GM19455 (cell line): ENCODE measurements at regions not wholly inside any gene's neighbourhood (a gene's known extent, or its start where the extent isn't known, plus 50 kb on each side); places are given as distances from the start of the nearest gene placed in this dataset.

Experiments used
- ATAC-seq: cut with Tn5 transposase; IDR thresholded peaks from one replicate; pipeline ENCODE4 v1.9.1; 2021; ENCODE audit not compliant: unreplicated experiment

DNA sequence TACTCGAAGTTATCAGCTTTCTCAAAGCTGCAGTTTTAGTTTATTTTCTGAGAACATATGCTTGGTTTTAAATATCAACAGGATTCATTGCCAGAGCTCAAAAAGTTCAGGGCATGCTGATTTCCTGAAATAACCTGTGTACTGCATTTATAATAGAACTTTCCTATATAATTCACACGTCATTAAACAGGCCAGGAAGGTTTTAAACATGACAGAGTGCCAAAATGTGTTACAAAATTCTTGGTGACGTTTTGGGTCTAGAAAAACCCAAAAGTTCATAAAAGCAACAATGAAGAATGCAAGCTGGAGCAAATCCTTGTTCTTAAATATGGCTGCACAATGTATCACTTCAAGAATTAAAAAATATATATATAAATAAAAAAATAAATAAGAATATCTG lies 1139.1 kb downstream of the CDH11 start:
- ATAC-seq: no peak

DNA sequence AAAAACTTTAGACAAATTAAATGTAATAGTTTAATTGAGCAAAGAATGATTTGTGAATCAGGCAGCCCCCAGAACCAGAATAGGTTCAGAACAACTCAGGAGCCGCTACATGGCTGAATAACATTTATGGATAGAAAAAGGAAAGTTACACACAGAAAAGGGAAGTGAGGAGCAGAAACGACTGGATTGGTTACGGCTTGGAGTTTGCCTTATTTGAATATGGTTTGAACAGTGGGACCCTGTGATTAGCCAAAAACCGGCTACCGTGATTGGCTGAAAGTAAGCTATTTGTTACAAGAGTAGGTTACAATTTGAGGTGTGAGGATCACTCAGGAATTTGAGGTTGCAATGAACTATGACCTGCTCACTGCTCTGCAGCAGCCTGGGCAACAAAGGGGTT lies 1139.8 kb downstream of the CDH11 start:
- no peak for ATAC-seq

DNA sequence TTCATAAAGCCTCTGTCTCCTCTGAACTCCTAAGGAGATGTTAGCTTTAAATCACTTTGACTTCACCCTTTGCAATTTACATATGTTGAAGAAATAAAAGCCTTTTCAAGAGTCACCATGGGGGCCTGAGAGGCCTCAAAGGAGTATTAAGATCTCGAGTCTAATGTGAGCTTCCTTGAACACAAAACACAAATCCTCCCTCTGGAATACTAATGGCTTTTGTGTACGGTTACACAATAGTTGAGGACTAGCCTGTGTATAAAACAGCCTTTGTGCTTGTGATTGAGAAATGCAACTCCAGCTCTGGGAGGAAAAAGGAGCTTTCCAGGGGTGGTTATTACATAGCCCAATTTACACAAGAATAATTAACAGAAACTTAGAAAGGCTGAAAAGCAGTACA lies 1140.2 kb downstream of the CDH11 start:
- ATAC-seq: no peak

DNA sequence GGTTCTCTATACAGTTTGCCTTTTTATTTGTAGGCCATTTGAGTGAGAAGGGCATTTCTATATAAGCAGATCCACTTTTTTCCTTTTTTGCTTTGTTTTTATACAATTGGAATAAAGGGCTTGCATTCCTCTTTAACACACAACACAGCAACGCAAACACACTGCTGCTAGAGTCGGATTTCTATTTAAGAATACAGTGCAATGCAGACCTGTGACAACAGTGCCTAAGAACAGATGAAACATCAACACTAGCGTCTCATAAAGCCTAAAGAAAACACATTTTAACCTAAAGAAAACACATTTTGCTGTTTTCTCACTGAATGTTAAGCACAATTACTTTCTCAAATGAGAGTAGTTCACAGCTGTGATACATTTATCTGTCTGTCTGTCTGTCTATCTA lies 1141.1 kb downstream of the CDH11 start:
- ATAC-seq: no peak

DNA sequence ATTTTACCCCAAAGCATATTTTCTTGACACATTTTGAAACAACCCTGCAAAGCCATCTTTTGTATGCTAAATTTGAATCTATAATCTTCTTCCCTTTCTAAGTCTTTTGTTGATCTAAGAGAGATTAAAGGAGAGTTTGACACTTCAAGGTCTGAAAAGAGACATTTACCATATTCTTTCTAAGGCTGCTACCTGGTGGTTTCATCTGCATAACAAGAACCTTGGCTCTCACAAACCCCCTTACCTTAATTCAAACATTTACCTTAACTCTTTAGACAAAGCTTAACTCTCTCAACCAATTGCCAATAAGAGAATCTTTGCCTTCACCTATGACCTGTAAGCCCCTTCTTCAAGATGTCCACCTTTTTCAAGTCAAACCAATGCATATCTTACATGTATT lies 1143.6 kb downstream of the CDH11 start:
- no peak for ATAC-seq

DNA sequence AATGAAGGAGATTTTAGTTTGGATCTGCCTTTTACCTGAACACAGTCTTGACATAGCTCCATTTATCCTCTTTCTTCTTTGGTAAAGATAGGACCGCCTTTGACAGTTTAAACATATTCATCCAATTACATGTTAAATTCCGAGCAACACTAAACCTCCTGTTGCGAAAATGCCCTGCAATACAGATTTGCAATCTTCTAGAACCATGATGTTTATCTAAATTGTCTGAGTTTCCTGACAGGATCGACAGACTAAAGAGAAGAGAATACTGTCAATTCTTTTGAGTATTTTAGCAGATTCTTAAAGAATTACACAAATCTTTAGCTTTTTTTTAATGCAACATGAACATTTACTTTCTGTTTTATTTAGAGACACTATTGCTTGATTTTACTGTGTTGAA lies 1145.5 kb downstream of the CDH11 start:
- no peak for ATAC-seq

DNA sequence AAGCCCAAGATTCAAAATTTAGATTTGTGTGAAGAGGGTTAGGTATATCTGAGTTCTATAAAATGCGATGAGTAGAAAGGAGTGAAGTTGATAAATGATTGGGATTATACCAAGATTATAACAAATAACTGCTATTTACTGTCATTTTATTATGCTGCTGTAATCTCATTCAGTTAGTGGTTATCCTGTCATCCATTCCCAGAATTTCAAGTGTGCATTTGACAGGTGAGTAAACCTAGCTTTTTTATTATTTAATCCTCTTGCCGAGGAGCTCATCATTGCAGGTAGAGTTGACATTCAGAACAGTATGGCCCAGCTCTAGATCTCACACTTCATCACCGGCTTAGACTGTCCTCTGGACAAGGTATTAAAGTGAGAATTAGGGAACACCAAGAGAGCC lies 1146.2 kb downstream of the CDH11 start:
- ATAC-seq: no peak

DNA sequence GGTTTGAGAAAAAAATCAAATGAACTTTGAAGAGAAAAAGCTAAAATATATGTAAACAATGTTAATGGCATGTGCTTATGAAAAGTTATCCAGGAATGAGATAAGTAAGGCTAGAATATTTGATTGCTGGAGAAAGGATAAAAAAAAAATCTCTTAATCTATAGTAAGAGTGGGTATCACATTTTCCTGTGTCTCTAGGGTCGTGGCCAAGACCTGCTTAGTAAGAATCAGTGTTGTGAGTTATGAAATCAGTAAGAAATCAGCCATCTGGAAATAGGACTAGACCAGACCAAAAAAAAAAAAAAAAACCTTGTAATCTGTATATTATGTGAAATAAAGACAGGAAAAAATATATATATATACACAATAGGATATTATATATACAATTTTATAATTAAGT lies 1153.9 kb downstream of the CDH11 start:
- ATAC-seq: no peak

DNA sequence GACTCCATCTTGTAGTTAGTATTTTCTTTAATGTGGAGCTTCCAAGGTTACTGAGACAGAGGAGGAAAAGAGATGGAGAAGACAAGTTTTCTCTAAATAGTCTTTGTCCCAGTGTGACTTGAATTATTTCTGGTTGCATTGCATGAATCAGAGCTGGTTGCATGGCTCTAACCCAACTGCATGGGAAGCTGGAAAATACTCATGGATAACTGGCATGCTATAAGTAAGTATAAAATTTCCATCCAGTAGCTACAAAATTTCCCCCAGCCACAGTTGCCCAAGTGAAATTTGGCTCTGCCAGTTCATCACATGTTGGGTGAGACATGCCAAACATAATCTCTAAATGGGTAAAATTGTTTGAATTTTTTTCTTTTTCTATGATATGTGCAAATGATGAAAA lies 1161.5 kb downstream of the CDH11 start:
- ATAC-seq: no peak

DNA sequence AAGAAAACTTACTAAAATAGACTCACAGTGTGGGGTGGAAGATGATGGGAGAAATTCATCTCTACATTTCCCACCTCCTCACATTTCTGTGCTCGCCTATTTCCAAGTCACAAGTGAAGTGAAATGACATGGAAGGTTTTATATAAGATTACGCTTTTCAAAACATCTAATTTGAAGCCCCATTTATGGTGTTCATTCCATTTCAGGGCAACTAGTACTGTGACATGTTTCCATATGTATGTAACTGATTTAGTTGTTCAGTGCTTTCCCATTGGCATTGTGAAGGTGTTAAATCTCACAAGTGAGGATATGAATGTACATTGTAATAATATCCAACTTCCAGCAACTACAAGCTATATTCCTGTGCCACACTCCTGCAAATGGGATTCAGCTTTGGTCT lies 1174.8 kb downstream of the CDH11 start:
- no peak for ATAC-seq

DNA sequence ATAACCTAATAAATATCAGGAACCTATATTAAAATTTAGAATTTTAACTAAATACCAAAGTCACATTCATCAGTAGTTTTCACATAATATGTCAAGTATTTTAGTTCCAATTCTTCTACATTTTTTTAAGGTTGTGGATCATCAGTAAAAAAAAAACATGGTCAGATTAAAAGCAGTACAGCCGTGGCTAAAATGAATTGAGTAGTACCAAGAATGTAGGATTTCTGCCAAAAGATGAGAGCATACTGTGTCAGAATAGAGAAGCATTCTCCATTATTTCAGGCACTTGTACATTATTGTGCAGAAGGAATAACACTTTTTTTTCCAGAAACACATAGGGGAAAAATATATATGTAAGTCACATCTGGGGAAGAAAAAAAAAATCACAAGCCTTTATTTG lies 1176.1 kb downstream of the CDH11 start:
- no peak for ATAC-seq

DNA sequence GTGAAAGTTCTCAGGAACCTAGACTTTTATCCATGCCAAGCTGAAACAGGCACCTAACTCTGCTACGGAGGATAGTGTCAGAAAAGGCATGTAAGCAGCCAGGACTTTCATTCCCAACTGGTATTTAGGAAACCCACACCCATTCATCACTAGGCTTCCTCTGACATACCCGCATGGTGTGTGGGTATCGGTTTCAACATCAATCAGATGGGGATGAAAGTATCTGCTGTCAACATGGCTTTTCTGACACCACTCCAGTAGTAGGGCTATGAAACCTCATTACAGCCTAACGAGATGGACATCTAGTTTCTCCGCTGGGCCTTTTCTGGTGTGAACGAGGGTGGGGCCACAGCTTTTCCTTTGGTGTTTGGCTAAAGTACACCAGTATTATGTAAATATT lies 1178.3 kb downstream of the CDH11 start:
- ATAC-seq: no peak

DNA sequence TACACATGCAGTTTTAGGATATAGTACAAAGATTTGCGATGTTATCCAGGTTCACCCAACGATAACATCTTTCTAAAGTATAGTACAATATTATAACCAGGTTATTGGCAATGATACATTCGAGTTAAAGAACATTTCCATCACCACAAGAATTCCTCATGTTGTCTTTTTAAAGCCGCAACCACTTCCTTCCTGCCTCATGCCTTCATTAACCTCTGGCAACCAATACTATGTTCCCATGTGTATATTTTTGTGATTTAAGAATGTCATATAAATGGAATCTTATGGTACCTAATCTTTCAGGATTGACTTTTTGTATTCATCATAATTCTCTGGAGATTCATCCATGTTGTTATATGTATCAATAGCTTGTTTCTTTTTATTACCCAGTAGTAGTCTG lies 1183.2 kb downstream of the CDH11 start:
- no peak for ATAC-seq

DNA sequence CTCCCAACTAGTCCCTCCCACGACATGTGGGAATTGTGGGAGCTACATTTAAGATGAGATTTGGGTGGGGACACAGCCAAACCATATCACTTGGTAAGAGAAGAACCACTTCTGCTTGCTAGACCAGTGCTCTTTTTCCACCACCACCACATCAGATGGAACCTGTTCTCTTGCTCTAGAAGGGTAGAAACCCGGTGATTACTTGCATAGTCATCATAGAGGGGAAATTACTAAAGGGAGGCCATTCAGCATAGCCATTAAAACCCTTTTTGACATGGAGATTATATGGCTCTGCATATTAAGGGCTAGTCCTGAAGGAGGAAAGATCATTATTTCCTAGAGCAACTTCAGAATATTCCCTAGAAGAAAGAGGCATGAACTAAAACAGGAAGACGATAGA lies 1188.0 kb downstream of the CDH11 start:
- no peak for ATAC-seq

DNA sequence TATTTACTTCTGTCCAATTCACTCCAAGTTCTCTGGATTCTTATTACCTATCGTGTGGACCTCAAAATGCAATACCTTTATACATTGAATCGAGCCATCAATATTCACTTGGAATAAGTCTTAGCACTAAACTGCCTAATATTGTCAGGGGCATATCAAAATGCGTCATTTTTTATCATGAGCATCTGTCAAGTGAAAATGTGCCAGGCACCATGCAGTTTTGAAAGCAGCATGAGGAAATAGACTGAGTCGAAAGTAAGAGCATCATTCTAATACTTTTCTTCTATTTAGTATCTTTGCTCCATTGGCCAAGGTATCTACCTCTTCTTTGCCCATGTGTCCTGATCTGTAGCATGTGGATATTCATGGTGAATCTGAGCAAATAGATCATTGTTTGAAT lies 1193.4 kb downstream of the CDH11 start:
- no peak for ATAC-seq

DNA sequence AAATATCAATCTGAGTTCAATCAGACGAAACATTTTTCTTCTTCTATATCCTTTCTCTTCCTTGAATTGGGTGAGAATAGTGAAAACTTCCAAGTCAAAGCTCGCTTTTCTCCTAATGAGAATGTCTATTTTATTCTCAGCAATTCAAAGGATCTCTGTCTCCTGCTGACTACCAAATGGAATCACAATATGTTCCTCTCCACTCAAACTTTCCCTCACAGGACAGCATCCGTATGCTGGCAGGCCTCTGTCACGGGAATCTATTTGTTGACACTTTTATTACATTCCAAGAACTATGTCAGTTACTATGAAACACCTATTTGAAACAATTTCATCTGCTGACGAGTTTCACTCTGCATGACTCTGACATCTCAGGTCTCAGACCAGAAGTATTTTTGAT lies 1196.6 kb downstream of the CDH11 start:
- ATAC-seq: no peak

DNA sequence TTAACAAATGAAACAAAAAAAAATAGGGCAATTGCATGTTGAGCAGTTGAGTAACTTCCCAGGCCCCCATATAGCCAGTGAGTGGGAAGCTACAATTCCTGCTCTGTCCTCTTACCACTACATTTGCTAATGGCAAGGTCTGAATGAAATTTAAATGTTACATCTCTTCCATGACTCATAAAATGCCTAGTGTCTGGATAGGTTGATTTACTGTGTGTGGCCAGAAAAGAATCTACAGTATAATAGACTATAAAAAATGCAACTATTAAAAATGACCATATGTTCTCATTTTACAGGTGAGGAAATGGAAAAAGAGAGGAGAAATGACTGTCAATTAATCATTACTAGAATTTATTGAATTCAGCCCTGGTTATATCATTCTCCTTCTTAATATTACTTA lies 1199.3 kb downstream of the CDH11 start:
- ATAC-seq: no peak

DNA sequence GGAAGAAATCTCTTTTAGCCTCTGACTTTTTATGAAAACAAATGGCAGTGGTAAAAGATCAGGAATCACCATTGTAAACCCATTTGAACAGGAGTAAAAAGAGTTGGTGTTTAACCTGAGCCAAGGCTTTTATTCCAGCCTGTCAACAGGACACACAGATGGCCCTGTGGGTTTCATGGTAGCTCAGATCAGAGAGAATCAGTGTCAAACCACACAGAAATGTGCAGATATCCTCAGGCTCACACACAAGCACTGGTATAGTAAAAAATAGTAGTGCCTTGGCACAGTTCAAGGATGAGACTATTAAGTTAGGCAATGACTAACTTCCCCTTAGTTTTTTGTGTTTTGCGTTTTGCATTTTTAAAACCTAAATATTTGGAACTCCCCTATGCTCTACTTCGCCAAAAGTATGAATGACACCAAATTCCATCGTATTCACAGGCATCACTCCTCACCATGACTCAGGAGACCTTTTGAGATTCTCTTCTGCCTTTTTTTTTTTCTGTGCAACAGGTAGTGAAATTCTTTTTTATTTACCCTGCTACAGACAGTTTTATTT lies 1200.0 kb downstream of the CDH11 start:
- no peak for ATAC-seq

DNA sequence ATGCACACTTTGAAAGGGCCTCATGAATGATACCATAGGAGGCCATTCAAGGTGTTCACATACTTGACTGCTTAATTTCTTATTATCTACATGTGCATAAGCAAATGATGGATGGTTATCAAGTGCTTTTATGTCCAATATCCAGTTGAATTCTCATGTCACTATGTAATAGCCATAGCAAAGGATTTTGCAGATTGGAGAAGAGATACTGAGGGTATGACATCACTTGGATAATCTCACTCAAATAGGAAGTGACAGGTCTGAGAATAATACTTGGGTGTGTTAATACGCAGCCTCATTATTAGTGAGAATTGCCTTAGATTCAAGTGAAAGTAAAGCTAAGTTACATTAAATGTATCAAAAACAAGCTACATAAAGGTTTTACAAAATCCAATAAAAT lies 1208.6 kb downstream of the CDH11 start:
- no peak for ATAC-seq

DNA sequence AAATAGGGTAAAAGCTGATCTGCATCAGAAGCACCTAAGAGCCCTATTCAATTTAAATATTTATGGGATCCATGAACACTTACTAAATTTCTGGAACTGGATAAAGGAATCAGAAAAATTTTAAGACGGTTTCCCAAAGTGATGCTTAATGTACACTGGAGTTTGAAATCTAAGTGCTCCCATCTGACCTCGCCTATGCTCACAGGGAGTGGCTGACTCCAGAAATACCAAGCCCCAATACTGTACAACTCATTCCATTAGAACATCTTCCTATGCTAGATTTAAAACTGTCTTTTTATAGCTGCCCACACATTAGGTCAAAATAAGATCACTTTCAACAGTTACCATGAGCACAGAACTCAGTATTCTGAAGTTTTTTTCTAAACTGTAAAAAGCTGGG lies 1214.6 kb downstream of the CDH11 start:
- no peak for ATAC-seq

DNA sequence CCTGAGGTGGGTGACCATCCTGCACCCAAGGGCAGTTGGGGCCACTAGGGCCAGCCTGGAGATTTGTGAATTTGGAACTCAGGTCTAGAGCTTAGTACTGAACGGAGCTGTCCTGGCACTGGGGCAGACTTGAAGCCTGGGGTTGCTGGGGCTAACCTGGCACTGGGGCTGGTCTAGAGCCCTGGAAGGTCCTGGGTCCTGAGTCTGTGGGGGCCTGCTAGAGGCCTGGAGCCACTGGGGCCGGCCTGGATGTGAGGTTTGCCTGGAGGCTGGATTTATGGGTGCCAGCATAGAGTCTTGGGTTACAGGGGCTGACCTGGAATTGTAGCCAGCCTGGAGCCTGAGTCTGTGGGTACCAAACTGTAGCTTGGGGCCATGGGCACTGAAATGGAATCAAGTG lies 1216.9 kb downstream of the CDH11 start:
- no peak for ATAC-seq

DNA sequence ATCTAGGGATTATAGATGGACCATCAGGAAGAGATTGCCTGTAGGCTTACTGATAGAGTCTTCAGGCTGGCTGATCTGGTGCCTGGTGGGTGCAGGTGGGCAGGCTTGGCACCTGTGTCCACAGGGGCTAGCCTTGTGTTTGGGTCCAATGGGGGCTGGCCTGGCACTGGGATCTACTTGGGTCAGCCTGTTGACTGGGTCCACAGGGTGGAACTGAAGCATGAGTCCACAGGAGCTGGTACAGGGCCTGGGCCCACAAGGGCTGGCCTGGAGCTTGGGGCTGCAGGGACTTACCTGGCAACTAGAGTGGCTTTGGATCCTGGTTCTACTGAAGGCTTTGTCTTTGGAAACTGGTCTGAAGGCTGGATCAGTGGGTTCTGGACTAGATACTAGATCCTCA lies 1217.7 kb downstream of the CDH11 start:
- no peak for ATAC-seq

DNA sequence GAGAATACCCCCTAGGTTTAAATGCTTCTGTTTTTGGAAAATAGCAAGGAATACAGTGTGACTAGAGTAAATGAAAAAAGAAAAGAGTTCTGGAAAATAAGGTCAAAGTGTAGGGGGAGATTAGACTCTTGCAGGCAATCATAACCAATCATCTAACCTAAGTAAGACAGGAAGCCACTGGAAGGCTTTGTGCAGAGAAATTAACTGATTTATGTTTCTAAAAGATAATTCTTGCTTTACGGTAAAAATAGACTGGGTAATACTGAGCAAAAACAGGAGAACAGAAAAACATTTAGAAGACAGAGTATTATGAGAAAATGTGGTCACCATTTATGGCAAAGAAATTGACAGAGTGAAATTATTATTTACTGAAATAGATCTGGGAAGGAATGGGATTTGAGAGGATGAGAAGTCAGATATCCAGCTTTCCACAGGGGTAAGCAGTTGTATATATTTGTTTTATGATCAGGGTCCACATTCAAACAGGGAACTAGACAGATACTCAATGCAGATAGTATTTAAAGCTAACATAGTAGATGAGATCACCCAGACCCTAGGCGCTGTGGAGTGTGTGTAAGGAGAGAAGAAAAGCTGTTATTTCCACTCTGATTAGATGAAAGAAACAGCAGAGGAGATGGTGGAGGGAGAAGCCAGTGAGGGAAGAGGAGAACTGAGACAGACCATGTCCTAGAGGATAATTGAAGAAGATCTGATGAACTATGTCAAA lies 1225.3 kb downstream of the CDH11 start:
- no peak for ATAC-seq
